BLaER1 (cell line): ENCODE measurements at regions not wholly inside any gene's neighbourhood (a gene's known extent, or its start where the extent isn't known, plus 50 kb on each side); places are given as distances from the start of the nearest gene placed in this dataset.
A peak's percentile ranks its signal among the peaks of the same experiment; 100 is the strongest.

Experiments used
- H3K27ac ChIP-seq: shearing (Covaris generic); formaldehyde crosslinking; 2 replicates; pipeline ENCODE4 v1.8.1; 2022
- H3K27me3 ChIP-seq: shearing (Covaris generic); formaldehyde crosslinking; 2 replicates; pipeline ENCODE4 v1.8.1; 2022
- H3K36me3 ChIP-seq: shearing (Covaris generic); formaldehyde crosslinking; 2 replicates; pipeline ENCODE4 v1.8.1; 2022
- H3K4me1 ChIP-seq: shearing (Covaris generic); formaldehyde crosslinking; 2 replicates; pipeline ENCODE4 v1.8.1; 2022
- H3K4me2 ChIP-seq: shearing (Covaris generic); formaldehyde crosslinking; 2 replicates; pipeline ENCODE4 v1.8.1; 2022
- H3K4me3 ChIP-seq: shearing (Covaris generic); formaldehyde crosslinking; 2 replicates; pipeline ENCODE4 v1.8.1; 2022
- H3K9ac ChIP-seq: shearing (Covaris generic); formaldehyde crosslinking; 2 replicates; pipeline ENCODE4 v1.8.1; 2022
- H3K9me3 ChIP-seq: shearing (Covaris generic); formaldehyde crosslinking; 2 replicates; pipeline ENCODE4 v1.8.1; 2022
- H4K20me1 ChIP-seq: shearing (Covaris generic); formaldehyde crosslinking; 2 replicates; pipeline ENCODE4 v1.8.1; 2022
- Cebpa-rat ChIP-seq: shearing (Covaris generic); IDR thresholded peaks from 2 replicates; pipeline ENCODE4 v1.8.1; 2022

DNA sequence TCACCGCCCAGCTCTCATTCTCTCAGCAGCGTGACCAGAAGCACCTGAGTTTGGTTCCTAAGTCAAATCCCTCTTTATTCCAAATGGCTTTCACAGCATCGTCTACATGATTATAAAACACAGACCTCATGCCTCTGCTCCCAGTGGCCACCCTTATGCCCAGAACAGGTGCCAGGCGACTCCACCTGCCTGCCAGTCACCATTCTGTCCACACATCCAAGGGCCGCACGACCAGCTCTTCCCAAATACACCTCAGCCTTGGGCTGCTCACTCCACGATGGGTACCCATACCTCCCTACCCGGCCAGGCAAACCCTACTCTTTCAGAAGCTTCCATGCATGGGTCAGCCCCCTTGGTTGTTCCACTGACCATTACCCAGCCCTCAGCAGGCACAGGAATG is 851.6 kb upstream of the SALL3 start:
- Histone ChIP-seq H3K4me3 (no peak overlapping the region), H3K4me2 (no peak overlapping the region), H3K36me3 (no peaks in the 10 kb centered on the region), H3K27me3 (no peaks in the 10 kb centered on the region), H3K27ac (no peak overlapping the region), H3K9ac (no peak overlapping the region), H4K20me1 (no peaks in the 10 kb centered on the region), H3K4me1 (peaks cover 19% of the 10 kb centered on the region), H3K9me3 (no peaks in the 10 kb centered on the region)
- no peak for TF ChIP-seq Cebpa-rat

- peak overlapping the region; percentile 57 for H3K4me2 ChIP-seq
- no peaks in the 10 kb centered on the region for H4K20me1 ChIP-seq
- H3K4me1 ChIP-seq: peaks cover 19% of the 10 kb centered on the region
- H3K27ac ChIP-seq: no peak overlapping the region
- no peaks in the 10 kb centered on the region for H3K36me3 ChIP-seq
- H3K9ac ChIP-seq: no peak overlapping the region
- TF ChIP-seq Cebpa-rat: no peak
- H3K4me3 ChIP-seq: no peak overlapping the region
- H3K27me3 ChIP-seq: no peaks in the 10 kb centered on the region
- H3K9me3 ChIP-seq: no peaks in the 10 kb centered on the region
Observed at GRCh38 chr18:78129260-78129659, 850.4 kb upstream of the SALL3 start.

DNA sequence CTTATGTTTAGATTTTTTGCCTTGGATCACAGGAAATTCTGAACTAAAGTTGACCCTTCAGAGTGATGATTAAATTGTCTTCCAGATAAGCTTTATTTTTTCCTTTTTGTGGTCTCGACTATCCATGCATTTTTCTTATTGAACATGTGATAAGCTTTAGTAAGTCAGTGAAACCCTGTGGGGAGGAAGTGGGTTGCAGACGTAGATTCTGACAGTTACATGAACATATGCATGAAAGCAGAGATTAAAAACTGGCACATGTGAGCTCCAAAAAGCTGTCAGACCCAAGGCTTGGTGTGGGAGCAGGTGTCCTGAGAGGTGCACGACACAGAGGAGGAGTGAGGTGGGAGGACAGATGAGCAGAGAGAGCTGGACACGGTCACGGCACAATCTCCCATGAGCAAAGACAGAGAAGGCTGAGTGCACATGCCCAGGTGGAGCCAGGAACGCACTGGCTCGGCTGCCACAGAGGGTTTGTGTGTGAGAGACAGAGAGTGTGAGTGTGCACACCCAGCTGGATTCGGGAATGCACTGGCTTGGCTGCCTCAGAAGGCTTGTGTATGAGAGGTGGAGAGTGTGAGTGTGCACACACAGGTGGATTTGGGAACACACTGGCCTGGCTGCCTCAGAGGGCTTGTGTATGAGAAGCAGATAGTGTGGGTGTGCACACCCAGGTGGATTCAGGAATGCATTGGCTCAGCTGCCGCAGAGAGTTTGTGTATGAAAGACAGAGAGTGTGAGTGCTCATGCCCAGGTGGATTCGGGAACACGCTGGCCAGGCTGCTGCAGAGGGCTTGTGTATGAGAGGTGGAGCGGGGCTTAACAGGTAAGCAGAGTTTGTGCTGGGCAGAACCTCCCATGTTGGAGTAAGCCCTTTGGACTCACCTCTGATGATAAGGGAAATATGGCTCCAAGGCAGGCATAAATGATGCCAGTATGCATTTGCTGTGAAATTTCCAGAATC is 849.1 kb upstream of the SALL3 start:
- no peak for TF ChIP-seq Cebpa-rat
- Histone ChIP-seq H3K4me1 (peaks cover 19% of the 10 kb centered on the region), H3K4me2 (peak overlapping the region; percentile 57), H3K9ac (no peak overlapping the region), H3K36me3 (no peaks in the 10 kb centered on the region), H3K9me3 (no peaks in the 10 kb centered on the region), H3K4me3 (no peak overlapping the region), H3K27me3 (no peaks in the 10 kb centered on the region), H3K27ac (0 out of 2 replicates have a peak overlapping the region, but pooled peaks have one; percentile 10), H4K20me1 (no peaks in the 10 kb centered on the region)

DNA sequence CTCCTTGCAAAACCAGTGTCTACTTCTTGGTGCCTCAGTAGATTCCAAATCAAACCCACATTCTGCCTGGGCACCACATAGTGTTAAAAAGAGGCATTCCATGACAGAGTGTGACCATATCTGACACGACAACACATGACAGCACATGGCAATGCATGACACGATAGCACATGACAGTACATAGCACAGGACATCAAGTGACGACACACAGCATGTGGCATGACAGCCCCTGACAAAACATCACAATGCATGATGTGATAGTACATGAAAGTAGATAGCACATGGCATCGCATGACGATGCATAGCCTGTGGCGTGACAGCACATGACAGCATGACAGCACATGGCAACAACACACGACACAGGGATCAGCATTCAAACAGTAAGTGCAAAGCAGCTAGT is 845.9 kb upstream of the SALL3 start:
- H3K9me3 ChIP-seq: no peaks in the 10 kb centered on the region
- no peak overlapping the region for H3K27ac ChIP-seq
- no peak overlapping the region for H3K9ac ChIP-seq
- H4K20me1 ChIP-seq: no peaks in the 10 kb centered on the region
- no peaks in the 10 kb centered on the region for H3K27me3 ChIP-seq
- no peaks in the 10 kb centered on the region for H3K36me3 ChIP-seq
- no peak for TF ChIP-seq Cebpa-rat
- H3K4me3 ChIP-seq: no peak overlapping the region
- peaks cover 19% of the 10 kb centered on the region for H3K4me1 ChIP-seq
- H3K4me2 ChIP-seq: no peak overlapping the region

DNA sequence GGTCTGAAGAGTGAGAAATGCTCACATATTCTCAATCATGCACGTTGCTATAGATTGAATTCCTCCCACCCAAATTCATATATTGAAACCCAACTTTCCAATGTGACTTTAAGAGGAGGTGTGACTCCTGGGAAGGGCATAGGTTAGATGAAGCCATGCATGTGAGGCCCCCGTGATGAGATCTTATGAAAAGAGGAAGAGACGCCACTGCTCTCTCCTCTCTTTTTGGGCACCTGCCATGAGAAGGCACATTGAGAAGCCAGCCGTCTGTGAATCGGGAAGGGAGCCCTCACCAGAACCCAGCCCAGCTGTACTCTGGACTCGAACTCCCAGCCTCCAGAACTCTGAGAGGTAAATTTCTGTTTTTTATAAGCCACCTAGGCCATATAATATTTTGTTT is 842.6 kb upstream of the SALL3 start:
- H3K4me1 ChIP-seq: no peaks in the 10 kb centered on the region
- no peaks in the 10 kb centered on the region for H4K20me1 ChIP-seq
- no peaks in the 10 kb centered on the region for H3K9me3 ChIP-seq
- H3K4me3 ChIP-seq: no peak overlapping the region
- no peak for TF ChIP-seq Cebpa-rat
- no peak overlapping the region for H3K9ac ChIP-seq
- no peaks in the 10 kb centered on the region for H3K27me3 ChIP-seq
- H3K27ac ChIP-seq: no peak overlapping the region
- no peaks in the 10 kb centered on the region for H3K36me3 ChIP-seq
- no peak overlapping the region for H3K4me2 ChIP-seq

GRCh38 chr18:78138983-78139496 is 840.6 kb upstream of the SALL3 start:
- Histone ChIP-seq H3K9ac (no peak overlapping the region), H3K9me3 (no peaks in the 10 kb centered on the region), H3K4me3 (no peak overlapping the region), H3K27me3 (no peaks in the 10 kb centered on the region), H3K4me2 (no peak overlapping the region), H3K36me3 (no peaks in the 10 kb centered on the region), H4K20me1 (no peaks in the 10 kb centered on the region), H3K27ac (no peak overlapping the region), H3K4me1 (no peaks in the 10 kb centered on the region)
- TF ChIP-seq Cebpa-rat: no peak

GRCh38 chr18:78140294-78140693 is 839.3 kb upstream of the SALL3 start:
- Histone ChIP-seq H3K27me3 (no peaks in the 10 kb centered on the region), H3K4me3 (no peak overlapping the region), H4K20me1 (no peaks in the 10 kb centered on the region), H3K9ac (no peak overlapping the region), H3K4me1 (no peaks in the 10 kb centered on the region), H3K4me2 (no peak overlapping the region), H3K9me3 (no peaks in the 10 kb centered on the region), H3K36me3 (no peaks in the 10 kb centered on the region), H3K27ac (no peak overlapping the region)
- TF ChIP-seq Cebpa-rat: no peak

- Histone ChIP-seq H3K9me3 (peaks cover 15% of the 10 kb centered on the region; the same call in 1 of the 2 replicates), H3K27ac (no peak overlapping the region), H3K36me3 (no peaks in the 10 kb centered on the region), H3K9ac (no peak overlapping the region), H3K4me1 (no peaks in the 10 kb centered on the region), H4K20me1 (no peaks in the 10 kb centered on the region), H3K4me3 (no peak overlapping the region), H3K27me3 (no peaks in the 10 kb centered on the region), H3K4me2 (no peak overlapping the region)
- TF ChIP-seq Cebpa-rat: no peak
Observed at GRCh38 chr18:78144669-78145068, 834.9 kb upstream of the SALL3 start.

DNA sequence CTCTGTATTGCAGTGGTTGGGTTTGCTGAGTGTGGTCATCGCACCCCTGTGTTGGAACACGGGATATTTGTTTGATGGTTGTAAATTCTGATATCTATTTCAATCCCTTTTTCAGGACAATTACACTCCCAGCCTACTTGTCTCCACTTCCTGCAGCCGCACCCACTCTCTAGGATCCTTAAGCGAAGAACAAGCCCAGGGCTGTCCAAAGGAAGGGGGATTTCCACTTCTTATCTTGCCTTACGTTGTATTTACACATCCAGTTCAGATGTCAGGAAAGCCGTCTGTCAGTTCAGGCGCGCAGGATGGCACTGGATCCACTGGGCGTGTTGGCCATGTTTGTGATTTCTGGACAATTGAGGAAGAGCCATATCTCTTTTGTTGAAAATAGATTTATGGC is 834.5 kb upstream of the SALL3 start:
- no peaks in the 10 kb centered on the region for H3K36me3 ChIP-seq
- peaks cover 15% of the 10 kb centered on the region; the same call in 1 of the 2 replicates for H3K9me3 ChIP-seq
- no peak overlapping the region for H3K4me3 ChIP-seq
- H3K4me2 ChIP-seq: no peak overlapping the region
- no peaks in the 10 kb centered on the region for H3K4me1 ChIP-seq
- H4K20me1 ChIP-seq: no peaks in the 10 kb centered on the region
- TF ChIP-seq Cebpa-rat: no peak
- no peak overlapping the region for H3K9ac ChIP-seq
- no peak overlapping the region for H3K27ac ChIP-seq
- H3K27me3 ChIP-seq: no peaks in the 10 kb centered on the region
